ENCODE measurements at regions not wholly inside any gene's neighbourhood (a gene's known extent, or its start where the extent isn't known, plus 50 kb on each side); places are given as distances from the start of the nearest gene placed in this dataset.

DNA sequence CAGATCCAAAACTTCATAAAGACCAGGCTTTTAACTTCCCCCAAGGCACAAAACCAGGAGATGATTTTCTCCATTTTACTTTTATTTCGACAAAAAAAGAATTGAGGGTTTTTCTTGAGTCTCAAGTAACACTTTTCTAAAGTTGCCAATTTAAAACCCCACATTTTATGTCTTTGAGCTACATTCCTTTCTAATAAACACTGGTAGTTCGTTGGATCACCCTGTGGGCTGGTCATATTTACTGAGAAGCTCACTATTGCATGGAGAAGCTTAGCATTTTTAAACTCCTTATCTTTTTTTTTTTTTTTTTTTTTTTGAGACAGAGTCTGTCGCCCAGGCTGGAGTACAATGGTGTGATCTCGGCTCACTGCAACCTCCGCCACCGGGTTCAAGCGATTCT lies 255.1 kb upstream of the TPM1 start:
- no peak for DNase-seq

- DNase-seq = no peak
Observed at GRCh38 chr15:62788224-62788623, 254.3 kb upstream of the TPM1 start.

DNA sequence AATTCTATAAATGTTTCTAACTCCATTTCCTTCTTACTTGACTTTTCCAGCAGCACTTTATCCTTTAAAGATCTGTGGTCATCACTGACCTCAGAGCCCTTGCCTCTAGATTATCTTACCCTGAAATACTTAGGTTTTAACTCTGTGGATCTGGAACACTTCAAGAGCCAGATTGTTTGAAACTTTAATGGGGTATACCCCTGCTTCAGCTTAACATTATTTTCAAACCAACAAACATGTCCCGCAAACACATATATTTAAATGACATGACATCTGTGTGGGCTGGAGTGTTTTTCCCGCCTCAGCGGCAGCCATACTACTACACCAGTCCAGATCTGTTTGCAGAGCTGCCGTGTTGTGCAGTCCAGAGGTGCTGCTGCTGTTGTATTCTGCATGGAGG lies 252.0 kb upstream of the TPM1 start:
- no peak for DNase-seq

DNA sequence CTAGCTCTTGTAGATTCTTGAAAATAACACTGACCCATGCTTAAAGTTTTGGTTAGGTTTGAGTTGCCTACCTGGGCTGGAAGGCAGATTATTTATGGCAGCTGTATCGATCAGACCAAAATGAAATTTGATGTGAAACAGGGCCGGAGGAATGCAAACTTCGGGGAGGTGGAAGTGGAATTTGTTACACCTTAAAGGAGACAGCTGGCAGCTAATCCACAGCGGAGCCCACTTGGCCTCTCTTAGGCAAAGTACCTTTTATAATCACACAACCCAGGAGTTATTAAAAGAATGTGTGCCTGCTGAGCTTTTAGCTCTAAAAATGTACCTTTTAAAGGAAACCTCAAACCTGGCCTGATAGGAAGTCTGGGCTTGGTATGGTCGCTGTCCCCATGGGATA lies 250.9 kb upstream of the TPM1 start:
- DNase-seq = no peak

DNA sequence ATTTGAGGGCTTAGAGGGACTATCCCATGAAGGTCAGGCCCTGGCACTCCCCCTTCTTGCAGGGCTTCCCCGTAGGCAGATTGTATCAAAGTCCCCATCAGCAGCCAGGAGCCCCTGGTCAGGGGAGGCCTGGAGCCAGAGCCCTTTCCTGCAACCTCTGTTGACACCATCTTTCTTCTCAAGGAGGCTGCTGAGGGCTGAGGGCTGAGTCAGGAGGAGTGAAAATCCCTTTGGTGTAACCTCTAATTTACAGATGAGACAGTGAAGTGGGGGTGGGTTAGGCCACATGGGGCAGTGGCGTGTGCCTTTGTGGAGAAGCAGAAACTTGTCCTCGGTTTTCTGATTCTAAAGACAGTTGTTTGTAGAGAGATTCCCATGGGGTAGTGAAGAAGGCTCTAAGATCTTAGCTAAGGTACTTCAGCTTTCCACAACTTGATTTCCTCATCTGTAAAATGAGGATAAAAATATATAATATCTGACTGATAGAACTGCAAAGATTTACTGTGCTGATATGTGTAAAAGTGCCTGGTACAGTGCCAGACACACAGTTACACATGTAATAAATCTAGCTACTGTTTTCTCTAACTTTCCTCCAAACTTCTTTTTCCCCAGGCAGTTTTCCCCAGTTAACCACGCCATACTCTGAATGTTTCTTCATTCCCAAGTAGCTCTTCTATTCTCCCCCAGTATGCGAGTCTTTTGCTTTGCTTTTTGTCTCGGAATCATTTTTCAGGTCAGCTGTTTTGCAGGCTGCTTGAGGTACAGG lies 249.4 kb upstream of the TPM1 start:
- no peak for DNase-seq

DNA sequence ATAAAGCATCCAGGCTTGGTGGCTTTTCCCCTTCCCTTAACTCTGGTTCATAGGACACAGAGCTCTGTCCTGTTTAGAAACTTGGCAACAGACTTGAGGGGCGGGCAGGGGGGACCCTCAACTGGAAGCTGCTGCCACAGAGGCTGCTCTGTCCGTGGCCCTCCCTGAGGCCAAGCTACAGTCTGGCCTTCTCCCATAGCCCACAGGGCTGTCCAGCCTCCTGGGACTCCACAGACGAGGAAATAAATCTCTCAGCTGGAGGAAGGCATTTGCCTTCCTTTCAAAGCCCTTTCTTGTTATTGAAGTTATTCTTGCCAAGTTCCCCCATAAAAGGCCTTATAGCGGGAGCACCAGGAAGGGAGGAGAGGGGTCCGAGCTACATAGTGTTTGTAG lies 248.8 kb upstream of the TPM1 start:
- DNase-seq = no peak

DNA sequence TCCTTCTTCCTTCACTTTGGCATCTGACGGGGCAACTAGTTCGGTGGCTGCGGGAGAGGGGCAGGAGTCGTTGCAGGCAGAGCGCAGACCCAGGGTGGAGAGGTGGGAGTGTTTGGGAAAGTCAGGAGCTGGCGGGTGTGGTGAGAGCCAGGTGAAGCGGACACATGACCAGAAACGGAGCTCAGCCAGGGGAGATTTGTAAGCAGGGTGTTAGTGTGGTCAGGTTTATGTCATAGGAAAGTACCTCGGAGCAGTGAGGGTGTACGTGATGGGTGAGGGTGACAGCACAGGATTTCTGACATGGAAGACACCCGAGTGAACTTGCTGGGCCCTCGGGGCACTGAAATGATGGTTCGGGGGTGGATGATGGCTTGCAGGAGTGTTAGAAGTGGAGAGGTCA lies 247.4 kb upstream of the TPM1 start:
- no peak for DNase-seq

DNA sequence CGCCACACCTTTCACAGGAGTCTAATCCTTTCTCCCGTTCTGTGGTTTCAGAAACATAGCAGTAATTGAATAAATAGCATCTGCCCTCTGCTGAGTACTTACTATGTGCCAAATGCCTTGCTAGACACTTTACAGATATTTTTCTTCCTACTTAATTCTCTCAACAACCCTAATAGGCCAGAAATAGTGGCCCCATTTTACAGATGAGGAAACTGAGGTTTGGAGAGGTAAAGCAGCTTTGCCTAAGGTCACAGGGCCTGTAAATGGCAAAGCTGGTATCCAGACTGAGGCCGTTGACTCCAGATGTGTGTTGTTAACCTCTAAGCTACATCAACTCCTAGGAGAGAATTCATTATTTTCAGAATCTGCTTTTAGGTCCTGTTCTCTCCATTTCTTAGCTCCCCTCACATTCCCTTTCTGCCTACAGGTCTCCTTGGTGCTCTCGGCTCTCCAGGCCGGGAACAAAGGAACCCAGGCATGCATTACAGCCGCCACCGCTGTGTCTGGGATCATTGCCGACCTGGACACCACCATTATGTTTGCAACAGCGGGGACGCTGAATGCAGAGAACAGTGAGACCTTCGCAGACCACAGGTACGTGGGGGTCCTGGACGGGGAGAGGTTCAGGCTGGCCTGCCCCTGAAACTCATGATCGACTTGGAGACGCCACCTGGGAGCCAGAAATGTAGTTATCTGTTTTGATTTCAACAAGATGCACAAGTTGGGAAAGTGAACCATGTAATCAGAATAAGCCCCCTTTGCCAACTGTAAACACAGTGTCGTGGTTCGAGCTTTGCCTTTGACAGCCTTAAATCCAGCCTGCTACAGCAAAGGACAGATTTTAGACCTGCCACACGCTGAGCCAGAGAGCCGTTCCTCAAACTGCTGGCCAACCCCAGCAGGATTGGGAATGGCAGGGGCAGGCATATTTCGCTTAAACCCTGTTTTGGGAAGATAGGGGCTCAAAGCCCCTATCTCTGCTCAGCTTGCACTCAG lies 246.5 kb upstream of the TPM1 start:
- no peak for DNase-seq

- DNase-seq = no peak
Observed at GRCh38 chr15:62797171-62797570, 245.4 kb upstream of the TPM1 start.

DNA sequence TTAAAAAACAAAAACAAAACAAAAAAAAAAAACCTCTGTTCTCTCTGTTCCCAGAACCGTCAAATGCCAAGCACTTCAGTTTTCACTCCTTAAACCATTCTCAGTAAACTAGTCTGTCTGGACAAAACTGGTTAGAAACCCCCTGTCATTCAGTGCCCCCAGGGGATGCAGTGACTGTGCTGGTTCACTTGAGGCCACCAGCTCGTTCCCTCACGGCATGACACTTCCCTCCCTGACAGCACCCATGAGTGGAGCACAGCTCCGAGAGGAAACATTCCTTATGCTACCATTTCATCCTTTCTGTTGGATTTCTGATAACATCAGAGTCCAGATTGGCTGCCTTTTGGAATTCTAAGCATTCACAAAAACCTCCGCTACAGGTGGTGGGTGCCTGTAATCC lies 244.0 kb upstream of the TPM1 start:
- no peak for DNase-seq

DNA sequence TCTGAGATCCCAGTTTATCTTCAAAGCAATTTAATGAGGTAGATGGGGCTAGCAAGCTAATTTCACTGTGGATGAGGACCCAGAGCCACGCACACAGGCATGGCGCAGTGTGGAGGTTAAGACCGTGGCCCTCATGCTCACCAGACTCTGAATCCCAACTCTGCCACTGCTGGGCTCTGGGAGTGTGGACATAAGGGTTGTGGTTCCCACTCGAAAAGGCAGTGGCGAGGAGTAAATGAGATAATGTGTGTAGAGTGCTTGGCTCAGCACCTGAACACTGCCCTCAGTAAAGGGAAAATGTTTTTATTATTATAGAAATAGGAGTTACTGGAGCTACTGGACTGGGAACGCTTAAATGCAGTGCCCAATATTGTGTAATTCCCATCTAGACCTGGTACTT lies 243.5 kb upstream of the TPM1 start:
- no peak for DNase-seq

DNA sequence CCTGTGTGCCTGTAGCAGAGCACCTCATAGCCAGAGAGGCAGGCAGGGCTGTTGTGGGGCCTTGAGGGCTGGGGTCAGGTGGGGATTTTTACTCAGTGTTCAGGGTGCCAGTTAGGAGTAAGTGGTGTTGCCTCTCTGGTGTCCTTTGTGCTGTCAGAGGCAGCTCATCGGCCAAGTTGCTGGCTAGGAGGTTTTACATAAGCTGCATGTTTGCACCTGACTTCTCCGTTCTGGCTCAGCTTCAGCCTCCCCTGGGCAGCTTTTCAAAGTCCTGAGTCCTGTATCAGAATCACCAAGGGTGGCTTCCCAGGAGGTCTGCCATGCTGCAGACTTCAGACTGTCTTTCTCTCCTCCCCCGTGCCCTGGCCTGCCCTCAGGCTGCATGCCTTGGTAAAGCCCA lies 242.6 kb upstream of the TPM1 start:
- no peak for DNase-seq

GRCh38 chr15:62802612-62803011 lies 239.9 kb upstream of the TPM1 start:
- DNase-seq = no peak

- DNase-seq = no peak
Observed at GRCh38 chr15:62803856-62804400, 238.6 kb upstream of the TPM1 start.

GRCh38 chr15:62805502-62805901 lies 237.0 kb upstream of the TPM1 start:
- no peak for DNase-seq

DNA sequence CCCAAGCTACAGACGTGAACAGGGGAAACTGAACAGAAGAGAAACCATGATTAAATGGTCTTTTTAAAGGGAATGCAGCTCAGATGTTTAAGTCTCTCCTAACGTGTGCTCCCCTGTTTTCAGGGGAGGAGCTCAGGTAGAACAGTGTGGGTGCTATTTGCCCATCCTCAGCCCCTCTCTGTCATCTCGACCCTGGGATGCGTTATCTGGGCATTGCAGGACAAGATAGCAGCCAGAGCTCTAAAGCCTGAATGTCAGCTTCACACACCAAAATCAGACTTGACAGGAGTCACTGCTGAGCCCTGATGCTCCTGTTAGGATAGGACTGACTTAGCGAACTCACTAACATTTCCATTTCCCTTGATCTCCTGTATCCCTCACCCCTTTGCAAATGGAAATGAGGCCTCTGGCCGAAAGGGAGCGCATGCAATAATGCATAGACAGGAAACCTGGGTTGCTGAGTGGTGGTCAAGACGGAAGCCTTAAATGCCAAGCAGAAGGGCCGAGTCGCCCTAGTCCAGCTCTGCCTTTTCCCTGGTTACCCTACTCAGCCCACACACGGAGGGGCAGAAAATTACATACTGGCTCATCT lies 234.9 kb upstream of the TPM1 start:
- no peak for DNase-seq

GRCh38 chr15:62809115-62809967 lies 233.2 kb upstream of the TPM1 start:
- DNase-seq = no peak

GRCh38 chr15:62809968-62810260 lies 232.6 kb upstream of the TPM1 start:
- no peak for DNase-seq

DNA sequence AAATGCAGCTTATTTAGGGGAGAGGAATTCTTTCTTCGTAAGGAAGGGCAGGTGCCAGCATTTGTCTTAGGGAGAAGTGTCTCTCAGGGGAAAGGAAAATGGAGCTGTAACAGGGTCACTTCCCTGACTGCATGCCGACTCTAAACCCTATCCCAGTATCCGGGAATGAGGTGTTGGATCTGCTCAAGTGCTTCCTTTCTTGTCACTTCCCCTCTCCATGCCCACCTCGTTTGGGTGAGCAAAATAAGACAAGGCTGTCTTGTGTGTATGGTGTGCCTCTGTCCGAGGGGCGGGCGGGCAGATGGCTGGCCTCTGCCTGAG lies 230.1 kb upstream of the TPM1 start:
- DNase-seq = no peak

DNA sequence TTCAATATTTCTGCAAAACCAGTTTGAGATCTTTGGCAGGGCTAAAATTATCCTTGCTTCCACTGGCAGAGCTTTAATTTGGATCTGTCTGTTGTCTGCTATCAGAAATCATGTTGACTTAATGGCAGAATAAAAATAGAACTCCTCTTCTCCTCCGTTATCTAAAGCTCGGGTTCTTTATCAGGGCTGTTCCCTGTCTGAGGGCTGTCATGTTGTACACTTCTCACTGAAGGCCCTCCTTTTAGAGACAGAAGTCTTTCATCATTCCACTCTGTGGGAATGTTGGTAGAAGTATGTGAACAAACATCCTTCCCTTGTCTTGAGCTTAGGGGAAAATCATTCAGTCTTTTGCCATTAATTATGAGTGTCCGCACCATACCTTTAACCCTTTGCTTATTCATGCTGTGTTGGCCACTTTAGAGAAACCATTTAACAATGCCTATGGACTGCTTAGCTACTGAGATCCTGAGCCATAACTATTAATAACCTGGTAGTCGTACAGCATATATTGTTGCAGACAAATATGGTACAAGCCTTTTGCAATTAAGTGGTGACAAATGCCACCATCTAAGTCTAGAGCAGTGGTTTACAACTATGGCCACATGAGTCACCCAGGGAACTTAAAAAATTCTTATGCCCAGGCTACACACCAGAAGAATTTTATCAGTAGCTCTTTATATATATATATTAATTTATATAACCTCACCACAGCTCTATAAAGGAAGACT lies 226.0 kb upstream of the TPM1 start:
- no peak for DNase-seq

DNA sequence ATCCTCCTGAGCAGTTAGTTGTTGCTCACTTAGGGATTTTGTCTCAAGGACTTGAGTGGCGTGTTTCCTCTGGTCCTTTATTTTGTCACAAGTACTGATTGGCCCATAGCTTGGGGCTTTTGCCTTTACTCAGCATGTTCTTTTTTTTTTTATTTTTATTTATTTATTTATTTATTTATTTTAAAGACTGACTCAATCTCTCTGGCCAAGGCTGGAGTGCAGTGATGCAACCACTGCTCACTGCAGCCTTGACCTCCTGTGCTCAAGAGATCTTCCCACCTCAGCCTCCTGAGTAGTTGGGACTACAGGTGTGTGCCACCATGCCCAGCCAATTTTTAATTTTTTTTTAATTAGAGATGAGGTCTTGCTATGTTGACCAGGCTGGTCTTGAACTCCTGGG lies 223.9 kb upstream of the TPM1 start:
- DNase-seq = no peak

Data from CD4-positive, alpha-beta T cell treated with Interleukin-21 for 1 hour (primary cell).